ENCODE measurements at regions not wholly inside any gene's neighbourhood (a gene's known extent, or its start where the extent isn't known, plus 50 kb on each side); places are given as distances from the start of the nearest gene placed in this dataset.
"Not testable (repeated sequence)": the region's sequence is repeated elsewhere in the genome, so short reads cannot be mapped to it uniquely, and the experiment has no call there.

GRCh38 chr13:69044629-69045028 lies 1063.0 kb upstream of the ATXN8OS start:
- no peaks in the 10 kb centered on the region for H3K4me1 ChIP-seq
- intact Hi-C loops (cut with DNase I) = no loop called here
- no peaks in the 10 kb centered on the region for H3K27me3 ChIP-seq (ENCODE audit: low read depth)
- no peak for ATAC-seq
- no peak for DNase-seq
- no peak overlapping the region for H3K27ac ChIP-seq
- H3K9me3 ChIP-seq = no peaks in the 10 kb centered on the region
- H3K36me3 ChIP-seq = no peaks in the 10 kb centered on the region
- no peak overlapping the region for H3K4me3 ChIP-seq
- no peak for TF ChIP-seq CTCF (IDR thresholded peaks at IDR 0.05)

- no peak overlapping the region for H3K4me3 ChIP-seq
- DNase-seq = no peak
- no peak for ATAC-seq
- no peak for TF ChIP-seq CTCF (IDR thresholded peaks at IDR 0.05)
- intact Hi-C loops (cut with DNase I) = no loop called here
- H3K27me3 ChIP-seq (ENCODE audit: low read depth) = no peaks in the 10 kb centered on the region
- no peaks in the 10 kb centered on the region for H3K9me3 ChIP-seq
- H3K4me1 ChIP-seq = no peaks in the 10 kb centered on the region
- H3K36me3 ChIP-seq = no peaks in the 10 kb centered on the region
- no peak overlapping the region for H3K27ac ChIP-seq
Measured at GRCh38 chr13:69040898-69041297, 1066.7 kb upstream of the ATXN8OS start.

GRCh38 chr13:69035771-69036170 lies 1071.9 kb upstream of the ATXN8OS start:
- no peak overlapping the region for H3K27ac ChIP-seq
- ATAC-seq (no peak), DNase-seq (no peak)
- H3K9me3 ChIP-seq = no peaks in the 10 kb centered on the region
- no peaks in the 10 kb centered on the region for H3K36me3 ChIP-seq
- no peaks in the 10 kb centered on the region for H3K27me3 ChIP-seq (ENCODE audit: low read depth)
- H3K4me3 ChIP-seq = no peak overlapping the region
- intact Hi-C loops (cut with DNase I) = no loop called here
- TF ChIP-seq CTCF (IDR thresholded peaks at IDR 0.05) = no peak
- no peaks in the 10 kb centered on the region for H3K4me1 ChIP-seq

GRCh38 chr13:69028936-69029335 lies 1078.7 kb upstream of the ATXN8OS start:
- no peak overlapping the region for H3K4me3 ChIP-seq
- H3K9me3 ChIP-seq = no peaks in the 10 kb centered on the region
- no peak for DNase-seq
- TF ChIP-seq CTCF (IDR thresholded peaks at IDR 0.05) = no peak
- intact Hi-C loops (cut with DNase I) = no loop called here
- H3K27me3 ChIP-seq (ENCODE audit: low read depth) = no peaks in the 10 kb centered on the region
- no peak for ATAC-seq
- no peak overlapping the region for H3K27ac ChIP-seq
- no peaks in the 10 kb centered on the region for H3K36me3 ChIP-seq
- no peaks in the 10 kb centered on the region for H3K4me1 ChIP-seq

GRCh38 chr13:69020120-69020519 lies 1087.5 kb upstream of the ATXN8OS start:
- Histone ChIP-seq H3K27ac (no peak overlapping the region), H3K4me1 (no peaks in the 10 kb centered on the region), H3K4me3 (no peak overlapping the region), H3K27me3 (ENCODE audit: low read depth) (no peaks in the 10 kb centered on the region), H3K9me3 (no peaks in the 10 kb centered on the region), H3K36me3 (no peaks in the 10 kb centered on the region)
- ATAC-seq (no peak), DNase-seq (no peak)
- intact Hi-C loops (cut with DNase I) = no loop called here
- no peak for TF ChIP-seq CTCF (IDR thresholded peaks at IDR 0.05)

GRCh38 chr13:69018173-69018572 lies 1089.5 kb upstream of the ATXN8OS start:
- H3K27me3 ChIP-seq (ENCODE audit: low read depth); H3K4me1 ChIP-seq; intact Hi-C loops (cut with DNase I); H3K9me3 ChIP-seq; DNase-seq; H3K36me3 ChIP-seq; H3K4me3 ChIP-seq; ATAC-seq; H3K27ac ChIP-seq: not testable (repeated sequence)

Data from lower lobe of right lung (tissue), 2 donors.